ENCODE measurements at regions not wholly inside any gene's neighbourhood (a gene's known extent, or its start where the extent isn't known, plus 50 kb on each side); places are given as distances from the start of the nearest gene placed in this dataset.

GRCh38 chr9:108413809-108414208, 442.0 kb downstream of the ACTL7B start:
- no peak for DNase-seq (ENCODE audit: low spot score)
- Histone ChIP-seq H3K27ac (no peak overlapping the region), H2AFZ (no peak overlapping the region), H3K9me2 (replicated peaks; ENCODE audit: insufficient read depth) (no peaks in the 10 kb centered on the region), H3K4me2 (no peak overlapping the region), H3K9me3 (ENCODE audit: low read depth) (no peaks in the 10 kb centered on the region), H3K79me2 (no peaks in the 10 kb centered on the region), H3K36me3 (replicated peaks; ENCODE audit: insufficient read depth, low read depth) (no peaks in the 10 kb centered on the region), H4K20me1 (ENCODE audit: insufficient read depth, poor library complexity, severe bottlenecking) (no peaks in the 10 kb centered on the region), H3K4me1 (ENCODE audit: insufficient read depth) (no peaks in the 10 kb centered on the region), H3K4me3 (no peak overlapping the region), H3K27me3 (no peaks in the 10 kb centered on the region)
- TF ChIP-seq CTCF (IDR thresholded peaks at IDR 0.05; ENCODE audit: poor library complexity) (no peak), EZH2 (IDR thresholded peaks at IDR 0.05; ENCODE audit: borderline replicate concordance) (no peak), EZH2phosphoT487 (IDR thresholded peaks at IDR 0.05; ENCODE audit: low read depth, severe bottlenecking, unreplicated experiment) (no peak)
- 84% methylated on average over 2 of the region's 2 CpGs for WGBS (ENCODE audit: low lambda C conversion rate, missing lambda C conversion rate)

- Histone ChIP-seq H3K4me2 (no peak overlapping the region), H3K27ac (no peak overlapping the region), H3K4me1 (ENCODE audit: insufficient read depth) (no peaks in the 10 kb centered on the region), H4K20me1 (ENCODE audit: insufficient read depth, poor library complexity, severe bottlenecking) (no peaks in the 10 kb centered on the region), H3K4me3 (no peak overlapping the region), H2AFZ (no peak overlapping the region), H3K36me3 (replicated peaks; ENCODE audit: insufficient read depth, low read depth) (no peaks in the 10 kb centered on the region), H3K9me2 (replicated peaks; ENCODE audit: insufficient read depth) (no peaks in the 10 kb centered on the region), H3K9me3 (ENCODE audit: low read depth) (no peaks in the 10 kb centered on the region), H3K27me3 (no peaks in the 10 kb centered on the region), H3K79me2 (no peaks in the 10 kb centered on the region)
- WGBS (ENCODE audit: low lambda C conversion rate, missing lambda C conversion rate): 69% methylated on average over 4 of the region's 4 CpGs
- TF ChIP-seq EZH2phosphoT487 (IDR thresholded peaks at IDR 0.05; ENCODE audit: low read depth, severe bottlenecking, unreplicated experiment) (no peak), CTCF (IDR thresholded peaks at IDR 0.05; ENCODE audit: poor library complexity) (no peak), EZH2 (IDR thresholded peaks at IDR 0.05; ENCODE audit: borderline replicate concordance) (no peak)
- peak; percentile 33 for DNase-seq (ENCODE audit: low spot score)
Observed at GRCh38 chr9:108412755-108413154, 443.0 kb downstream of the ACTL7B start.

GRCh38 chr9:108411632-108412031, 444.2 kb downstream of the ACTL7B start:
- no peaks in the 10 kb centered on the region for H3K79me2 ChIP-seq
- no peak overlapping the region for H3K27ac ChIP-seq
- no peaks in the 10 kb centered on the region for H4K20me1 ChIP-seq (ENCODE audit: insufficient read depth, poor library complexity, severe bottlenecking)
- WGBS (ENCODE audit: low lambda C conversion rate, missing lambda C conversion rate): 87% methylated on average over 1 of the region's 1 CpG
- no peak overlapping the region for H3K4me3 ChIP-seq
- H2AFZ ChIP-seq: no peak overlapping the region
- TF ChIP-seq EZH2 (IDR thresholded peaks at IDR 0.05; ENCODE audit: borderline replicate concordance) (no peak), CTCF (IDR thresholded peaks at IDR 0.05; ENCODE audit: poor library complexity) (no peak), EZH2phosphoT487 (IDR thresholded peaks at IDR 0.05; ENCODE audit: low read depth, severe bottlenecking, unreplicated experiment) (no peak)
- H3K9me2 ChIP-seq (replicated peaks; ENCODE audit: insufficient read depth): no peaks in the 10 kb centered on the region
- no peaks in the 10 kb centered on the region for H3K9me3 ChIP-seq (ENCODE audit: low read depth)
- H3K4me1 ChIP-seq (ENCODE audit: insufficient read depth): no peaks in the 10 kb centered on the region
- H3K36me3 ChIP-seq (replicated peaks; ENCODE audit: insufficient read depth, low read depth): no peaks in the 10 kb centered on the region
- DNase-seq (ENCODE audit: low spot score): no peak
- H3K27me3 ChIP-seq: no peaks in the 10 kb centered on the region
- H3K4me2 ChIP-seq: no peak overlapping the region

- H3K4me1 ChIP-seq (ENCODE audit: insufficient read depth): no peaks in the 10 kb centered on the region
- 84% methylated on average over 1 of the region's 1 CpG for WGBS (ENCODE audit: low lambda C conversion rate, missing lambda C conversion rate)
- H3K36me3 ChIP-seq (replicated peaks; ENCODE audit: insufficient read depth, low read depth): no peaks in the 10 kb centered on the region
- TF ChIP-seq EZH2 (IDR thresholded peaks at IDR 0.05; ENCODE audit: borderline replicate concordance) (no peak), EZH2phosphoT487 (IDR thresholded peaks at IDR 0.05; ENCODE audit: low read depth, severe bottlenecking, unreplicated experiment) (no peak), CTCF (IDR thresholded peaks at IDR 0.05; ENCODE audit: poor library complexity) (no peak)
- H2AFZ ChIP-seq: no peak overlapping the region
- H3K79me2 ChIP-seq: no peaks in the 10 kb centered on the region
- H3K27me3 ChIP-seq: no peaks in the 10 kb centered on the region
- H3K9me3 ChIP-seq (ENCODE audit: low read depth): no peaks in the 10 kb centered on the region
- DNase-seq (ENCODE audit: low spot score): no peak
- no peak overlapping the region for H3K4me2 ChIP-seq
- no peaks in the 10 kb centered on the region for H4K20me1 ChIP-seq (ENCODE audit: insufficient read depth, poor library complexity, severe bottlenecking)
- H3K4me3 ChIP-seq: no peak overlapping the region
- no peak overlapping the region for H3K27ac ChIP-seq
- H3K9me2 ChIP-seq (replicated peaks; ENCODE audit: insufficient read depth): no peaks in the 10 kb centered on the region
Observed at GRCh38 chr9:108410161-108410560, 445.6 kb downstream of the ACTL7B start.
